ENCODE measurements at regions not wholly inside any gene's neighbourhood (a gene's known extent, or its start where the extent isn't known, plus 50 kb on each side); places are given as distances from the start of the nearest gene placed in this dataset.

GRCh38 chr16:72664056-72664508 is 383.8 kb downstream of the ZFHX3 start:
- peak overlapping the region; percentile 78 for H3K4me3 ChIP-seq (ENCODE audit: insufficient read depth, low read depth, low read length, poor library complexity, severe bottlenecking)
- H3K4me1 ChIP-seq (ENCODE audit: control insufficient read depth, insufficient read depth, low read length, poor library complexity, severe bottlenecking) = peaks cover 7% of the 10 kb centered on the region
- no peaks in the 10 kb centered on the region for H3K27me3 ChIP-seq (replicated peaks; ENCODE audit: control insufficient read depth, insufficient read depth, low read length, poor library complexity, severe bottlenecking)
- H3K36me3 ChIP-seq (ENCODE audit: control insufficient read depth, insufficient read depth, low read length) = no peaks in the 10 kb centered on the region
- no peaks in the 10 kb centered on the region for H3K9me3 ChIP-seq (ENCODE audit: control insufficient read depth, low read length)
- peak overlapping the region; percentile 60 for H3K27ac ChIP-seq (ENCODE audit: insufficient read depth, low read length, poor library complexity, severe bottlenecking)
- DNase-seq = no peak

GRCh38 chr16:72658888-72659717 is 388.8 kb downstream of the ZFHX3 start:
- no peak overlapping the region for H3K27ac ChIP-seq (ENCODE audit: insufficient read depth, low read length, poor library complexity, severe bottlenecking)
- no peak overlapping the region for H3K4me3 ChIP-seq (ENCODE audit: insufficient read depth, low read depth, low read length, poor library complexity, severe bottlenecking)
- DNase-seq = no peak
- peaks cover 6% of the 10 kb centered on the region for H3K4me1 ChIP-seq (ENCODE audit: control insufficient read depth, insufficient read depth, low read length, poor library complexity, severe bottlenecking)
- H3K9me3 ChIP-seq (ENCODE audit: control insufficient read depth, low read length) = no peaks in the 10 kb centered on the region
- no peaks in the 10 kb centered on the region for H3K36me3 ChIP-seq (ENCODE audit: control insufficient read depth, insufficient read depth, low read length)
- no peaks in the 10 kb centered on the region for H3K27me3 ChIP-seq (replicated peaks; ENCODE audit: control insufficient read depth, insufficient read depth, low read length, poor library complexity, severe bottlenecking)

GRCh38 chr16:72657791-72658190 is 390.1 kb downstream of the ZFHX3 start:
- Histone ChIP-seq H3K27ac (ENCODE audit: insufficient read depth, low read length, poor library complexity, severe bottlenecking) (no peak overlapping the region), H3K4me1 (ENCODE audit: control insufficient read depth, insufficient read depth, low read length, poor library complexity, severe bottlenecking) (no peaks in the 10 kb centered on the region), H3K4me3 (ENCODE audit: insufficient read depth, low read depth, low read length, poor library complexity, severe bottlenecking) (no peak overlapping the region), H3K9me3 (ENCODE audit: control insufficient read depth, low read length) (no peaks in the 10 kb centered on the region), H3K36me3 (ENCODE audit: control insufficient read depth, insufficient read depth, low read length) (no peaks in the 10 kb centered on the region), H3K27me3 (replicated peaks; ENCODE audit: control insufficient read depth, insufficient read depth, low read length, poor library complexity, severe bottlenecking) (no peaks in the 10 kb centered on the region)
- DNase-seq = no peak

GRCh38 chr16:72657164-72657563 is 390.8 kb downstream of the ZFHX3 start:
- H3K4me3 ChIP-seq (ENCODE audit: insufficient read depth, low read depth, low read length, poor library complexity, severe bottlenecking) = no peak overlapping the region
- no peaks in the 10 kb centered on the region for H3K36me3 ChIP-seq (ENCODE audit: control insufficient read depth, insufficient read depth, low read length)
- H3K4me1 ChIP-seq (ENCODE audit: control insufficient read depth, insufficient read depth, low read length, poor library complexity, severe bottlenecking) = no peaks in the 10 kb centered on the region
- DNase-seq = no peak
- H3K27ac ChIP-seq (ENCODE audit: insufficient read depth, low read length, poor library complexity, severe bottlenecking) = no peak overlapping the region
- no peaks in the 10 kb centered on the region for H3K9me3 ChIP-seq (ENCODE audit: control insufficient read depth, low read length)
- H3K27me3 ChIP-seq (replicated peaks; ENCODE audit: control insufficient read depth, insufficient read depth, low read length, poor library complexity, severe bottlenecking) = no peaks in the 10 kb centered on the region

GRCh38 chr16:72654535-72654934 is 393.4 kb downstream of the ZFHX3 start:
- Histone ChIP-seq H3K27ac (ENCODE audit: insufficient read depth, low read length, poor library complexity, severe bottlenecking) (no peak overlapping the region), H3K36me3 (ENCODE audit: control insufficient read depth, insufficient read depth, low read length) (no peaks in the 10 kb centered on the region), H3K9me3 (ENCODE audit: control insufficient read depth, low read length) (no peaks in the 10 kb centered on the region), H3K4me3 (ENCODE audit: insufficient read depth, low read depth, low read length, poor library complexity, severe bottlenecking) (no peak overlapping the region), H3K4me1 (ENCODE audit: control insufficient read depth, insufficient read depth, low read length, poor library complexity, severe bottlenecking) (no peaks in the 10 kb centered on the region), H3K27me3 (replicated peaks; ENCODE audit: control insufficient read depth, insufficient read depth, low read length, poor library complexity, severe bottlenecking) (no peaks in the 10 kb centered on the region)
- DNase-seq = no peak

GRCh38 chr16:72649254-72649944 is 398.5 kb downstream of the ZFHX3 start:
- no peak overlapping the region for H3K4me3 ChIP-seq (ENCODE audit: insufficient read depth, low read depth, low read length, poor library complexity, severe bottlenecking)
- no peaks in the 10 kb centered on the region for H3K4me1 ChIP-seq (ENCODE audit: control insufficient read depth, insufficient read depth, low read length, poor library complexity, severe bottlenecking)
- no peak for DNase-seq
- no peaks in the 10 kb centered on the region for H3K36me3 ChIP-seq (ENCODE audit: control insufficient read depth, insufficient read depth, low read length)
- no peaks in the 10 kb centered on the region for H3K27me3 ChIP-seq (replicated peaks; ENCODE audit: control insufficient read depth, insufficient read depth, low read length, poor library complexity, severe bottlenecking)
- H3K27ac ChIP-seq (ENCODE audit: insufficient read depth, low read length, poor library complexity, severe bottlenecking) = no peak overlapping the region
- no peaks in the 10 kb centered on the region for H3K9me3 ChIP-seq (ENCODE audit: control insufficient read depth, low read length)

GRCh38 chr16:72646615-72647014 is 401.3 kb downstream of the ZFHX3 start:
- Histone ChIP-seq H3K27ac (ENCODE audit: insufficient read depth, low read length, poor library complexity, severe bottlenecking) (no peak overlapping the region), H3K4me3 (ENCODE audit: insufficient read depth, low read depth, low read length, poor library complexity, severe bottlenecking) (no peak overlapping the region), H3K27me3 (replicated peaks; ENCODE audit: control insufficient read depth, insufficient read depth, low read length, poor library complexity, severe bottlenecking) (no peaks in the 10 kb centered on the region), H3K36me3 (ENCODE audit: control insufficient read depth, insufficient read depth, low read length) (no peaks in the 10 kb centered on the region), H3K9me3 (ENCODE audit: control insufficient read depth, low read length) (no peaks in the 10 kb centered on the region), H3K4me1 (ENCODE audit: control insufficient read depth, insufficient read depth, low read length, poor library complexity, severe bottlenecking) (no peaks in the 10 kb centered on the region)
- DNase-seq = no peak

- no peaks in the 10 kb centered on the region for H3K9me3 ChIP-seq (ENCODE audit: control insufficient read depth, low read length)
- no peaks in the 10 kb centered on the region for H3K4me1 ChIP-seq (ENCODE audit: control insufficient read depth, insufficient read depth, low read length, poor library complexity, severe bottlenecking)
- no peak for DNase-seq
- no peak overlapping the region for H3K4me3 ChIP-seq (ENCODE audit: insufficient read depth, low read depth, low read length, poor library complexity, severe bottlenecking)
- H3K27ac ChIP-seq (ENCODE audit: insufficient read depth, low read length, poor library complexity, severe bottlenecking) = no peak overlapping the region
- no peaks in the 10 kb centered on the region for H3K27me3 ChIP-seq (replicated peaks; ENCODE audit: control insufficient read depth, insufficient read depth, low read length, poor library complexity, severe bottlenecking)
- no peaks in the 10 kb centered on the region for H3K36me3 ChIP-seq (ENCODE audit: control insufficient read depth, insufficient read depth, low read length)
Observed at GRCh38 chr16:72645538-72645937, 402.4 kb downstream of the ZFHX3 start.

- Histone ChIP-seq H3K36me3 (ENCODE audit: control insufficient read depth, insufficient read depth, low read length) (no peaks in the 10 kb centered on the region), H3K4me3 (ENCODE audit: insufficient read depth, low read depth, low read length, poor library complexity, severe bottlenecking) (no peak overlapping the region), H3K9me3 (ENCODE audit: control insufficient read depth, low read length) (no peaks in the 10 kb centered on the region), H3K27me3 (replicated peaks; ENCODE audit: control insufficient read depth, insufficient read depth, low read length, poor library complexity, severe bottlenecking) (no peaks in the 10 kb centered on the region), H3K27ac (ENCODE audit: insufficient read depth, low read length, poor library complexity, severe bottlenecking) (no peak overlapping the region), H3K4me1 (ENCODE audit: control insufficient read depth, insufficient read depth, low read length, poor library complexity, severe bottlenecking) (no peaks in the 10 kb centered on the region)
- no peak for DNase-seq
Observed at GRCh38 chr16:72644911-72645310, 403.0 kb downstream of the ZFHX3 start.

GRCh38 chr16:72639494-72639893 is 408.4 kb downstream of the ZFHX3 start:
- Histone ChIP-seq H3K36me3 (ENCODE audit: control insufficient read depth, insufficient read depth, low read length) (no peaks in the 10 kb centered on the region), H3K4me3 (ENCODE audit: insufficient read depth, low read depth, low read length, poor library complexity, severe bottlenecking) (no peak overlapping the region)
- no peak for DNase-seq

More at GRCh38 chr16:72639494-72639893, 408.4 kb downstream of the ZFHX3 start:
- Histone ChIP-seq H3K27ac (ENCODE audit: insufficient read depth, low read length, poor library complexity, severe bottlenecking) (no peak overlapping the region), H3K4me1 (ENCODE audit: control insufficient read depth, insufficient read depth, low read length, poor library complexity, severe bottlenecking) (peaks cover 3% of the 10 kb centered on the region), H3K27me3 (replicated peaks; ENCODE audit: control insufficient read depth, insufficient read depth, low read length, poor library complexity, severe bottlenecking) (no peaks in the 10 kb centered on the region), H3K9me3 (ENCODE audit: control insufficient read depth, low read length) (no peaks in the 10 kb centered on the region)
